Brain pericyte (primary cell): ENCODE measurements at regions not wholly inside any gene's neighbourhood (a gene's known extent, or its start where the extent isn't known, plus 50 kb on each side); places are given as distances from the start of the nearest gene placed in this dataset.
"Not testable (repeated sequence)": the region's sequence is repeated elsewhere in the genome, so short reads cannot be mapped to it uniquely, and the experiment has no call there.

Experiments
- DNase-seq: peaks from one replicate; pipeline ENCODE4 v3.0.0-alpha.2; 2012; ENCODE audit warnings: low read depth, low spot score

DNA sequence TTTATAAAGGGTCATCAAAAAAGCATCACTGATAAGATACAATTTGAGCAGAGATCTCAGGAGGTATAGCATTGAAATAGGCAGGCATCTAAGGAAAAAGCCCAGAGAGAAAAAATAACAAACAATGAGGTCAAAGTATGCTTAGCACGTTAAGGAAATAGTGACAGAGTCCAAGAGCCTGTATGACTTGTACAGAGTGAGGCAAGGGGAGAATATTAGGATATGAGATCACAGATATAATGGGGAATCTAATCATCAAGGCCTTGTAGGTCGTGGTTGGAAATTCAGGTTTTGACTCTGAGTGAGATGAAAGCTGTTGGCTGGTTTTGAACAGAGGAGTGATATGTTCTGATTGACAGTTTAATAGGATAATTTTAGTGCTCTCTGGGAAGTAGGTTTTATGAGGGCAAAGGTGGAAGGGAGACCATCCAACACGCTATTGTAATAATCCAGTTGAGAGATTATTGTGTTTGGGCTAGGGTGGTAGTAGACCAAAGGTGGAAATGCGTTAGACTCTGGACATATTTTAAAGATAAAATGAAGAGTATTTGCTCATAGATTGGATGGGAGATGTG, 644.6 kb upstream of the TMPRSS15 start:
- no peak for DNase-seq

- DNase-seq, result no peak
Observed at GRCh38 chr21:19049567-19049966, 646.0 kb upstream of the TMPRSS15 start.

GRCh38 chr21:19065164-19065563, 661.6 kb upstream of the TMPRSS15 start:
- no peak for DNase-seq

- DNase-seq, result no peak
Observed at GRCh38 chr21:19076031-19076430, 672.4 kb upstream of the TMPRSS15 start.

GRCh38 chr21:19109694-19110093, 706.1 kb upstream of the TMPRSS15 start:
- DNase-seq, result no peak

DNA sequence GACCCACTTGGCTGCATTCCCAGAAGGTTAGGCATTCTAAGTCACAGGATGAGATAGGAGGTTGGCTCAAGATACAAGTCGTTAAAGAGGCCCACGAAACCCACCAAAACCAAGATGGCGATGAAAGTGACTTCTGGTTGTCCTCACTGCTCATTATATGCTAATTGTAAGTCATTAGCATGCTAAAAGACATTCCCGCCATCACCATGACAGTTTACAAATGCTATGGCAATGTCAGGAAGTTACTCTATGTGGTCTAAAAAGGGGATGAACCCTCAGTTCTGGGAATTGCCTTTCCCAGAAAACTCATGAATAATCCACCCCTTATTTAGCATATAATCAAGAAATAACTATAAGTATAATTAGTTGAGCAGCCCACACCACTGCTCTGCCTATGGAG, 715.7 kb upstream of the TMPRSS15 start:
- not testable (repeated sequence) for DNase-seq

DNA sequence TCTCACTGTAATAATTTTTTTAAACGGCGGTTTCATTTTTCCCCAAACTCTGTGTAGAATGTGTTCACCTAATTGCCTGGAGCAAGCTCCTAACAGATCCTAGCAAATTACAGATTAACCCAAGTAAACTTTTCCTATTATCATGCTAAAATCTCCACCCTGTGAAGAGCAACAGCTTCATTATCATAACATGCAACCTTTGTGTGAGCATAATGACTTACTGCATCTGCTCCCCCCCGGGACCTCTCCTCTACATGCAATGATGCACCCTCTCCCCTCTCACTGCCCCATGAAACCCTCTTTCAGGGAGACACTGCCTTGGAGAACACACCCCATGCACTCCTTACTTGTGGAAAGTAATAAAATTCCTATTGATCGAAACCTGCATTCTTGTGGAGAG, 717.0 kb upstream of the TMPRSS15 start:
- DNase-seq, result no peak

DNA sequence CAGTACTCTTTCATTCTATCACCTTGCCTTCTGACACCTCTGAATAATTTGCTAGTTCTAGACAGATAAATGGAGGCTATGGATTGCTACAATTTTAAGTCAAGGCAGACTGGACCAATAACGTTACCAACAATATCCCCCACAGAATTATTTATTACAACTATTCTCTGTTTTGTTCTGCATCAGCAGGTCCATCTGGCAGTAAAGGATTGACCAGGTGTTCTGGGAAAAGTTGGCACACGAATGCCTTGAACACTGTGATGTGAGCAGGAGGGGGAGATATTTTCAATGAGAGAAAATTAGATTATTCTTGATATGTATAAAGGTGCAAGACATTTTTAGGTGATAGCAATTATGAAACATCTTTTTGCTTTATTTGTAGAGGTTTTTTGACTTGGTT, 718.8 kb upstream of the TMPRSS15 start:
- no peak for DNase-seq

- no peak for DNase-seq
Observed at GRCh38 chr21:19123053-19123452, 719.5 kb upstream of the TMPRSS15 start.

GRCh38 chr21:19123525-19123924, 719.9 kb upstream of the TMPRSS15 start:
- no peak for DNase-seq

DNA sequence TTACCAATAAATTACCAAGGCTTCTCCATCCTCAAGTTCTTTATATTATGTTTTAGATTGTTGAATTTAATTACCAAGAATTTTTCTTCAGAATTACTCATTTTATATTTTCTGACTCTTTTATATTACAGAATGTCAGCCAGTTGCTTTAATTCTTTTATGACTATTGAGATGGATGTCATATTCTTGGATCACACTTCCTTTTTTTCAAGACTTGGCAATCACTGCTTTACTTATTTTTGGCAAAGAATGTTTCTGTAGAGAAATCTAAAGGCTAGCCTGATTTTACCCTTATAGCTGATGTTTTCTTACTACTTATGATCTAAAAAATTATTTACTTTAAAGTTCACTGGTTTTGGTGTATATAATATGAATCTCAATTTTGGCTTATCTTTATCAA, 721.1 kb upstream of the TMPRSS15 start:
- no peak for DNase-seq

GRCh38 chr21:19130379-19131028, 726.9 kb upstream of the TMPRSS15 start:
- DNase-seq, result no peak

DNA sequence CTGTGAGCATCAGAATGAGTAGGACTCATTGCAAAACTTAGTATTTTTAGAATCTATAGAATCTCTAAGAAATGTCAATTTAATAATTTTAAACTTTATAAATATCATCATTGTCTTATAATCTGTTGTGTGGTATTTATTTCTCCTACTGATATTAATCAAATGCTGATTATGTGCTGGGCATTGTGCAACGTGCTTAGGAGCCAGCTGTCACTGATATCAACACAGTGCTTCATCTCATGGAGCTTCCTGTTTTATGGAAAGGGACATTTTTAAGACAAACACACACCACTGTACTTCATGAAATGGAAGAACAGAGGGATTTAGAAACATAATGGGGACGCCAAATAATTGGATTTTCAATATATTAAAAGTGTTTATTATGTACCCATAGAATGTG, 737.9 kb upstream of the TMPRSS15 start:
- no peak for DNase-seq

GRCh38 chr21:19145682-19146293, 742.2 kb upstream of the TMPRSS15 start:
- DNase-seq, result no peak

- no peak for DNase-seq
Observed at GRCh38 chr21:19148056-19148455, 744.5 kb upstream of the TMPRSS15 start.

DNA sequence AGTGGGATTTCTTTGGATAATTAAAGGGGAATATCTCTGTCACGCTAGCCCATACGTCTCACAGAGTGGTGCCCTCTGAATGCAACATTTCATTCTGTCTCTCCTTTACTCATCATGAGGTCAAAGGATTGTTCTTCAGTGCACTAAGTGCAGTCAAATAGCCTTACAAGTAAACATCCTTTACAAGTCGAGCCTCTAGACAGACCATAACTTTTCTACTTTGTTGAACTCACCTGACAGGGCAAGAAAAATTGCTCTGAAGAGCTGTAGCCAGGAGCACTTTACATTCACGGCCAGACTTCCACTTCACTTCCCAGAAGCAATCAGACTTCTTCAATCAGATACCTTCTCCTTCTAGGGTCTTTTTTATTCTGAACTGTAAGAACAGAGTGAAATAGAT, 768.0 kb upstream of the TMPRSS15 start:
- DNase-seq, result no peak

DNA sequence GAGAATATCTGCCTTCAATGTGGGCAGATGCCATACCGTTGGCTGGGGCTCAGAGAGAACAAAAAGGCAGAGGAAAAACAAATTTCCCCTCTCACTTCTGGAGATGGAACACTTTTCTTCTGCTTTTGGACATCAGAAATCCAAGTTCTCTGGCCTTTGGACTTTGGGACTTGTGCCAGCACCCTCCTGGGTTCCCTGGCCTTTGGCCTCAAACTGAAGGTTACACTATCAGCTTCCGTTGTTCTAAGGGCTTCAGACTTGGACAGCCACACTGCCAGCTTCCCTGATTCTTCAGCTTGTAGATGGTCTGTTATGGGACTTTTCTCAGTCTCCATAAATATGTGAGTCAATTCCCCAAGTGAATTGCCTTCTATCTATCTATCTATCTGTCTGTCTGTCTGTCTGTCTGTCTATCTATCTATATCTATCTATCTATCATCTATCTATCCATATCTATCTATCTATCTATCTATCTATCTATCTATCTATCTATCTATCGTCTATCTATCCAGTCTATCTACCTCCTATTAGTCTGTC, 778.1 kb upstream of the TMPRSS15 start:
- no peak for DNase-seq

DNA sequence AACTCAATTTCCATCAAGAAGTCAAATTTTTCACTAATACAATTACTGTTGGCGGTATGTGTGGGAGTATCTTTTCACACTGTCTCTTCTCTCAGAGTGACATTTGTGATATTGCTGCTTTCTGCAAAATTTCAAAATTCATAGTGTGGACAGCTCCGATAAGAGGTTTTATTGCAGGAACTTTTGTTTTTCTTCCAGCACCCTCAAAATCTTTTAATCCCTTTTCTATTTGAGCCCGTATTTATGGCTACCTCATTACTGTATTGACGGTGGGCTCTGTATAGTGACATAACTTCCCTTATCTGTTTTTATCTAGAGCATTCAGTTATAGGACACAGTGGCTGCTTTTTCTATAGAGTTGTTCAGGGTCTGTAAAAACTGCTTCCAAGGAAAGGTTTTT, 794.4 kb upstream of the TMPRSS15 start:
- DNase-seq, result no peak

GRCh38 chr21:19198801-19199200, 795.2 kb upstream of the TMPRSS15 start:
- no peak for DNase-seq

GRCh38 chr21:19218163-19218562, 814.6 kb upstream of the TMPRSS15 start:
- no peak for DNase-seq

GRCh38 chr21:19224090-19224489, 820.5 kb upstream of the TMPRSS15 start:
- DNase-seq, result no peak

DNA sequence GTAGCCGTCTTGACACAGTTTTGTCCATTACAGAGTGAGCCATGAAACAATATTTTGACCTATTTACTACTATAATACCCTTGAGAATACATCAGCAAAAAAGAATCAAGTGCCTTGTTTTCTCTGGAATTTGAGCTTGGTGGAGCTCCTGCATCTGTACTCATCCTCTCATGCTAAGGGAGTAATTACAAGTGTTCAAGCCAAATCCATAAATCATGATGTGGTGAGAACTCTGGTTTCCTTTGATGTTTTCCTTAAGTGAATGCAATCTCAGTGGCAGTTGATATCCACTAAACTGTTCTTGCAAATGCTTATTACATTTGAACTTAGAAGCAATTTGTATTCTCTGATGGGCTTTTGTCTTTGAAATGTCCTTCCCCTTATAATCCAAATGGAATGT, 824.6 kb upstream of the TMPRSS15 start:
- DNase-seq, result no peak

- not testable (repeated sequence) for DNase-seq
Observed at GRCh38 chr21:19233841-19234240, 830.3 kb upstream of the TMPRSS15 start.
